HG03025 (cell line): ENCODE measurements at regions not wholly inside any gene's neighbourhood (a gene's known extent, or its start where the extent isn't known, plus 50 kb on each side); places are given as distances from the start of the nearest gene placed in this dataset.
"Not testable (repeated sequence)": the region's sequence is repeated elsewhere in the genome, so short reads cannot be mapped to it uniquely, and the experiment has no call there.

Experiments used
- ATAC-seq: cut with Tn5 transposase; IDR thresholded peaks from one replicate; pipeline ENCODE4 v1.9.1; 2021; ENCODE audit warnings: mild to moderate bottlenecking, moderate library complexity; ENCODE audit not compliant: unreplicated experiment, low FRiP score

GRCh38 chr2:65922794-65923193, 490.4 kb upstream of the SPRED2 start:
- no peak for ATAC-seq

- peak; percentile 74 for ATAC-seq
Measured at GRCh38 chr2:65922030-65922429, 489.6 kb upstream of the SPRED2 start.

- ATAC-seq = no peak
Measured at GRCh38 chr2:65921116-65921515, 488.7 kb upstream of the SPRED2 start.

GRCh38 chr2:65920659-65921058, 488.3 kb upstream of the SPRED2 start:
- no peak for ATAC-seq

GRCh38 chr2:65919550-65920188, 487.3 kb upstream of the SPRED2 start:
- no peak for ATAC-seq

GRCh38 chr2:65918760-65919187, 486.4 kb upstream of the SPRED2 start:
- ATAC-seq = no peak

GRCh38 chr2:65917986-65918385, 485.6 kb upstream of the SPRED2 start:
- ATAC-seq = no peak

- no peak for ATAC-seq
Measured at GRCh38 chr2:65916785-65917295, 484.4 kb upstream of the SPRED2 start.

GRCh38 chr2:65916177-65916576, 483.8 kb upstream of the SPRED2 start:
- ATAC-seq = no peak

GRCh38 chr2:65915273-65915672, 482.9 kb upstream of the SPRED2 start:
- ATAC-seq = no peak

- ATAC-seq = no peak
Measured at GRCh38 chr2:65914244-65914786, 481.9 kb upstream of the SPRED2 start.

- ATAC-seq = no peak
Measured at GRCh38 chr2:65913813-65914212, 481.4 kb upstream of the SPRED2 start.

- no peak for ATAC-seq
Measured at GRCh38 chr2:65901756-65902155, 469.4 kb upstream of the SPRED2 start.

- ATAC-seq = no peak
Measured at GRCh38 chr2:65896446-65896845, 464.0 kb upstream of the SPRED2 start.

- not testable (repeated sequence) for ATAC-seq
Measured at GRCh38 chr2:65890131-65890530, 457.7 kb upstream of the SPRED2 start.

GRCh38 chr2:65885266-65885665, 452.9 kb upstream of the SPRED2 start:
- no peak for ATAC-seq

- no peak for ATAC-seq
Measured at GRCh38 chr2:65881592-65881991, 449.2 kb upstream of the SPRED2 start.

- no peak for ATAC-seq
Measured at GRCh38 chr2:65880436-65880835, 448.0 kb upstream of the SPRED2 start.

- no peak for ATAC-seq
Measured at GRCh38 chr2:65878011-65878340, 445.6 kb upstream of the SPRED2 start.

GRCh38 chr2:65877331-65878010, 445.1 kb upstream of the SPRED2 start:
- no peak for ATAC-seq

GRCh38 chr2:65876114-65876513, 443.7 kb upstream of the SPRED2 start:
- ATAC-seq = no peak

- ATAC-seq = no peak
Measured at GRCh38 chr2:65870826-65871225, 438.4 kb upstream of the SPRED2 start.
